ENCODE measurements at regions not wholly inside any gene's neighbourhood (a gene's known extent, or its start where the extent isn't known, plus 50 kb on each side); places are given as distances from the start of the nearest gene placed in this dataset.

- Histone ChIP-seq H3K79me2 (ENCODE audit: control insufficient read depth, insufficient read depth, low read length, unreplicated experiment) (no peaks in the 10 kb centered on the region), H3K27me3 (ENCODE audit: insufficient read depth, low read length) (peaks cover 32% of the 10 kb centered on the region)
Measured at GRCh38 chr10:47077941-47078340, 166.7 kb downstream of the PTPN20 start.

GRCh38 chr10:47078393-47079203 lies 167.4 kb downstream of the PTPN20 start:
- Histone ChIP-seq H2AFZ (ENCODE audit: low read length, unreplicated experiment) (no peak overlapping the region), H3K4me3 (ENCODE audit: low read depth, low read length) (no peak overlapping the region), H3K79me2 (ENCODE audit: control insufficient read depth, insufficient read depth, low read length, unreplicated experiment) (no peaks in the 10 kb centered on the region), H3K36me3 (ENCODE audit: insufficient read depth, low read length) (no peaks in the 10 kb centered on the region), H3K27me3 (ENCODE audit: insufficient read depth, low read length) (peaks cover 27% of the 10 kb centered on the region), H3K27ac (ENCODE audit: low read depth, low read length) (no peak overlapping the region), H3K4me1 (ENCODE audit: control insufficient read depth, insufficient read depth, low read length, unreplicated experiment) (no peaks in the 10 kb centered on the region)

More at GRCh38 chr10:47077941-47078340, 166.7 kb downstream of the PTPN20 start:
- H3K4me3 ChIP-seq (ENCODE audit: low read depth, low read length), result no peak overlapping the region
- H3K36me3 ChIP-seq (ENCODE audit: insufficient read depth, low read length), result no peaks in the 10 kb centered on the region
- H2AFZ ChIP-seq (ENCODE audit: low read length, unreplicated experiment), result no peak overlapping the region
- H3K27ac ChIP-seq (ENCODE audit: low read depth, low read length), result no peak overlapping the region
- H3K4me1 ChIP-seq (ENCODE audit: control insufficient read depth, insufficient read depth, low read length, unreplicated experiment), result no peaks in the 10 kb centered on the region

GRCh38 chr10:47079204-47079580 lies 168.0 kb downstream of the PTPN20 start:
- no peaks in the 10 kb centered on the region for H3K36me3 ChIP-seq (ENCODE audit: insufficient read depth, low read length)
- no peak overlapping the region for H3K27ac ChIP-seq (ENCODE audit: low read depth, low read length)
- H3K4me1 ChIP-seq (ENCODE audit: control insufficient read depth, insufficient read depth, low read length, unreplicated experiment), result no peaks in the 10 kb centered on the region
- peaks cover 21% of the 10 kb centered on the region for H3K27me3 ChIP-seq (ENCODE audit: insufficient read depth, low read length)
- no peak overlapping the region for H2AFZ ChIP-seq (ENCODE audit: low read length, unreplicated experiment)
- no peaks in the 10 kb centered on the region for H3K79me2 ChIP-seq (ENCODE audit: control insufficient read depth, insufficient read depth, low read length, unreplicated experiment)
- no peak overlapping the region for H3K4me3 ChIP-seq (ENCODE audit: low read depth, low read length)

GRCh38 chr10:47081264-47081663 lies 170.0 kb downstream of the PTPN20 start:
- Histone ChIP-seq H3K36me3 (ENCODE audit: insufficient read depth, low read length) (no peaks in the 10 kb centered on the region), H2AFZ (ENCODE audit: low read length, unreplicated experiment) (no peak overlapping the region), H3K4me3 (ENCODE audit: low read depth, low read length) (no peak overlapping the region), H3K27ac (ENCODE audit: low read depth, low read length) (no peak overlapping the region), H3K27me3 (ENCODE audit: insufficient read depth, low read length) (peaks cover 4% of the 10 kb centered on the region; the same call in 1 of the 2 replicates), H3K4me1 (ENCODE audit: control insufficient read depth, insufficient read depth, low read length, unreplicated experiment) (no peaks in the 10 kb centered on the region), H3K79me2 (ENCODE audit: control insufficient read depth, insufficient read depth, low read length, unreplicated experiment) (no peaks in the 10 kb centered on the region)

- Histone ChIP-seq H3K27me3 (ENCODE audit: insufficient read depth, low read length) (peaks cover 4% of the 10 kb centered on the region; the same call in 1 of the 2 replicates), H3K36me3 (ENCODE audit: insufficient read depth, low read length) (no peaks in the 10 kb centered on the region), H3K27ac (ENCODE audit: low read depth, low read length) (no peak overlapping the region), H2AFZ (ENCODE audit: low read length, unreplicated experiment) (no peak overlapping the region), H3K4me1 (ENCODE audit: control insufficient read depth, insufficient read depth, low read length, unreplicated experiment) (no peaks in the 10 kb centered on the region), H3K4me3 (ENCODE audit: low read depth, low read length) (no peak overlapping the region), H3K79me2 (ENCODE audit: control insufficient read depth, insufficient read depth, low read length, unreplicated experiment) (no peaks in the 10 kb centered on the region)
Measured at GRCh38 chr10:47082055-47082784, 171.0 kb downstream of the PTPN20 start.

GRCh38 chr10:47087667-47088066 lies 176.4 kb downstream of the PTPN20 start:
- Histone ChIP-seq H3K4me3 (ENCODE audit: low read depth, low read length) (no peak overlapping the region), H2AFZ (ENCODE audit: low read length, unreplicated experiment) (no peak overlapping the region), H3K27ac (ENCODE audit: low read depth, low read length) (no peak overlapping the region), H3K4me1 (ENCODE audit: control insufficient read depth, insufficient read depth, low read length, unreplicated experiment) (no peaks in the 10 kb centered on the region), H3K27me3 (ENCODE audit: insufficient read depth, low read length) (peaks cover 32% of the 10 kb centered on the region), H3K36me3 (ENCODE audit: insufficient read depth, low read length) (no peaks in the 10 kb centered on the region), H3K79me2 (ENCODE audit: control insufficient read depth, insufficient read depth, low read length, unreplicated experiment) (no peaks in the 10 kb centered on the region)

- Histone ChIP-seq H3K36me3 (ENCODE audit: insufficient read depth, low read length) (no peaks in the 10 kb centered on the region), H2AFZ (ENCODE audit: low read length, unreplicated experiment) (no peak overlapping the region), H3K4me1 (ENCODE audit: control insufficient read depth, insufficient read depth, low read length, unreplicated experiment) (no peaks in the 10 kb centered on the region), H3K4me3 (ENCODE audit: low read depth, low read length) (no peak overlapping the region), H3K79me2 (ENCODE audit: control insufficient read depth, insufficient read depth, low read length, unreplicated experiment) (no peaks in the 10 kb centered on the region), H3K27ac (ENCODE audit: low read depth, low read length) (no peak overlapping the region), H3K27me3 (ENCODE audit: insufficient read depth, low read length) (peaks cover 32% of the 10 kb centered on the region)
Measured at GRCh38 chr10:47088656-47089354, 177.6 kb downstream of the PTPN20 start.

GRCh38 chr10:47090042-47090441 lies 178.8 kb downstream of the PTPN20 start:
- Histone ChIP-seq H3K4me3 (ENCODE audit: low read depth, low read length) (no peak overlapping the region), H3K36me3 (ENCODE audit: insufficient read depth, low read length) (no peaks in the 10 kb centered on the region)

GRCh38 chr10:47090903-47091302 lies 179.7 kb downstream of the PTPN20 start:
- Histone ChIP-seq H3K36me3 (ENCODE audit: insufficient read depth, low read length) (no peaks in the 10 kb centered on the region), H3K27ac (ENCODE audit: low read depth, low read length) (no peak overlapping the region), H3K79me2 (ENCODE audit: control insufficient read depth, insufficient read depth, low read length, unreplicated experiment) (no peaks in the 10 kb centered on the region), H3K4me3 (ENCODE audit: low read depth, low read length) (no peak overlapping the region), H2AFZ (ENCODE audit: low read length, unreplicated experiment) (no peak overlapping the region), H3K4me1 (ENCODE audit: control insufficient read depth, insufficient read depth, low read length, unreplicated experiment) (no peaks in the 10 kb centered on the region), H3K27me3 (ENCODE audit: insufficient read depth, low read length) (peaks cover 36% of the 10 kb centered on the region)

More at GRCh38 chr10:47090042-47090441, 178.8 kb downstream of the PTPN20 start:
- Histone ChIP-seq H3K79me2 (ENCODE audit: control insufficient read depth, insufficient read depth, low read length, unreplicated experiment) (no peaks in the 10 kb centered on the region), H3K27me3 (ENCODE audit: insufficient read depth, low read length) (peaks cover 36% of the 10 kb centered on the region), H3K4me1 (ENCODE audit: control insufficient read depth, insufficient read depth, low read length, unreplicated experiment) (no peaks in the 10 kb centered on the region), H2AFZ (ENCODE audit: low read length, unreplicated experiment) (no peak overlapping the region), H3K27ac (ENCODE audit: low read depth, low read length) (no peak overlapping the region)

GRCh38 chr10:47091421-47091820 lies 180.2 kb downstream of the PTPN20 start:
- peaks cover 38% of the 10 kb centered on the region for H3K27me3 ChIP-seq (ENCODE audit: insufficient read depth, low read length)
- no peaks in the 10 kb centered on the region for H3K4me1 ChIP-seq (ENCODE audit: control insufficient read depth, insufficient read depth, low read length, unreplicated experiment)
- H3K79me2 ChIP-seq (ENCODE audit: control insufficient read depth, insufficient read depth, low read length, unreplicated experiment), result no peaks in the 10 kb centered on the region
- H3K4me3 ChIP-seq (ENCODE audit: low read depth, low read length), result no peak overlapping the region
- no peaks in the 10 kb centered on the region for H3K36me3 ChIP-seq (ENCODE audit: insufficient read depth, low read length)
- H2AFZ ChIP-seq (ENCODE audit: low read length, unreplicated experiment), result no peak overlapping the region
- no peak overlapping the region for H3K27ac ChIP-seq (ENCODE audit: low read depth, low read length)

All from ACC112 (cell line).